K562 (cell line): ENCODE measurements at regions not wholly inside any gene's neighbourhood (a gene's known extent, or its start where the extent isn't known, plus 50 kb on each side); places are given as distances from the start of the nearest gene placed in this dataset.

Experiments
- ASH1L ChIP-seq: fragments of 450-650 bp; IDR thresholded peaks from 2 replicates; pipeline ENCODE4 v1.6.1; 2018; ENCODE audit warnings: borderline replicate concordance, mild to moderate bottlenecking, low read depth; ENCODE audit not compliant: partially characterized antibody
- BACH1 ChIP-seq: fragments of 200-800 bp; sonication (Bioruptor generic); IDR thresholded peaks from 2 replicates; pipeline ENCODE4 v1.6.1; 2016; ENCODE audit warnings: missing genetic modification characterization, missing compliant biosample characterization
- BCL6 ChIP-seq: fragments of 250-450 bp; sonication (Bioruptor Pico); IDR thresholded peaks from 2 replicates; pipeline ENCODE4 v1.4.0; 2020
- CC2D1A ChIP-seq: fragments of 450-650 bp; IDR thresholded peaks from 2 replicates; pipeline ENCODE4 v1.6.1; 2017; ENCODE audit warnings: mild to moderate bottlenecking
- FOXP1 ChIP-seq: sonication (generic); formaldehyde crosslinking; IDR thresholded peaks from 2 replicates; pipeline ENCODE4 v1.8.0; 2022; ENCODE audit warnings: mild to moderate bottlenecking, missing genetic modification reagents
- LARP7 ChIP-seq: fragments of 450-650 bp; IDR thresholded peaks from 2 replicates; pipeline ENCODE4 v1.6.1; 2016
- MYC ChIP-seq, 2 experiments: fragments of 250-450 bp in 1 of 2; sonication (Bioruptor Pico) in 1 of 2; IDR thresholded peaks; 2 replicates each; pipeline versions ENCODE4 v1.5.1 to v1.6.1; 2012 to 2021; ENCODE audit warnings: low read depth in 2 of 2, borderline replicate concordance in 1 of 2, improper control_type of control experiment in 1 of 2, low read length in 1 of 2, mild to moderate bottlenecking in 1 of 2, moderate library complexity in 1 of 2
- NR2C1 ChIP-seq, 2 experiments: fragments of 450-650 bp; IDR thresholded peaks; 2 replicates each; pipeline ENCODE4 v1.6.1; 2017; ENCODE audit warnings: mild to moderate bottlenecking in 2 of 2, antibody characterized with exemption in 1 of 2, inconsistent platforms in 1 of 2, missing compliant biosample characterization in 1 of 2, missing genetic modification characterization in 1 of 2
- PPARD ChIP-seq: fragments of 250-450 bp; sonication (Bioruptor Pico); IDR thresholded peaks from 2 replicates; pipeline ENCODE4 v1.8.0; 2022; ENCODE audit warnings: inconsistent platforms, mild to moderate bottlenecking, moderate library complexity
- RBBP5 ChIP-seq: fragments of 200-600 bp; sonication (generic); IDR thresholded peaks from 2 replicates; pipeline ENCODE4 v1.6.1; 2012; ENCODE audit warnings: borderline replicate concordance, mild to moderate bottlenecking, low read length, control low read depth, inconsistent platforms; ENCODE audit not compliant: insufficient read depth, poor library complexity, severe bottlenecking
- RBM22 ChIP-seq: fragments of 200-400 bp; formaldehyde crosslinking; IDR thresholded peaks from 2 replicates; pipeline ENCODE4 v1.6.1; 2018; ENCODE audit warnings: low read length, low read depth; ENCODE audit not compliant: poor library complexity, severe bottlenecking
- RBM25 ChIP-seq: fragments of 200-400 bp; formaldehyde crosslinking; IDR thresholded peaks from 2 replicates; pipeline ENCODE4 v1.6.1; 2018; ENCODE audit warnings: low read length, low read depth, moderate library complexity; ENCODE audit not compliant: severe bottlenecking
- TRIM24 ChIP-seq, 2 experiments: fragments of 450-650 bp; IDR thresholded peaks; 2 replicates each; pipeline ENCODE4 v1.6.1; 2016
- TSC22D4 ChIP-seq: fragments of 450-650 bp; IDR thresholded peaks from 2 replicates; pipeline ENCODE4 v1.6.1; 2016; ENCODE audit warnings: missing genetic modification characterization, missing biosample characterization, control low read depth
- ZNF140 ChIP-seq: fragments of 250-450 bp; sonication (Bioruptor Pico); IDR thresholded peaks from 2 replicates; pipeline ENCODE4 v1.8.0; 2021; ENCODE audit warnings: moderate library complexity, mild to moderate bottlenecking, inconsistent platforms
- ZNF184 ChIP-seq: sonication (generic); formaldehyde crosslinking; IDR thresholded peaks from 2 replicates; pipeline ENCODE4 v1.5.0; 2020; ENCODE audit warnings: missing genetic modification reagents
- ZNF347 ChIP-seq: fragments of 450-650 bp; formaldehyde crosslinking; IDR thresholded peaks from 2 replicates; pipeline ENCODE4 v1.4.0; 2020; ENCODE audit warnings: low read depth, mild to moderate bottlenecking, moderate library complexity
- ZNF696 ChIP-seq: fragments of 250-450 bp; sonication (Bioruptor Pico); conservative IDR thresholded peaks from 2 replicates; pipeline ENCODE4 v1.4.0; 2020; ENCODE audit warnings: mild to moderate bottlenecking, moderate library complexity
- TF ChIP-seq, protein P1 (sequence below): IDR thresholded peaks from 2 replicates; pipeline ENCODE4 v1.6.1; 2011; ENCODE audit warnings: borderline replicate concordance, low read depth, mild to moderate bottlenecking, moderate library complexity, low read length; ENCODE audit not compliant: insufficient read depth, poor library complexity, severe bottlenecking
- TF ChIP-seq, protein P2 (sequence below): sonication (generic); formaldehyde crosslinking; IDR thresholded peaks from 2 replicates; pipeline ENCODE4 v1.8.0; 2022; ENCODE audit warnings: missing genetic modification reagents, mild to moderate bottlenecking, moderate library complexity, borderline replicate concordance
- TF ChIP-seq, protein P3 (sequence below), 3 experiments: fragments of 200-800 bp in 1 of 3; fragments of 250-450 bp in 1 of 3; fragments of 450-650 bp in 1 of 3; sonication (Bioruptor Pico) in 1 of 3; sonication (Bioruptor generic) in 1 of 3; formaldehyde crosslinking in 1 of 3; IDR thresholded peaks; 2 replicates each; pipeline versions ENCODE4 v1.6.1 to v1.8.0; 2016 to 2022; ENCODE audit warnings: mild to moderate bottlenecking in 2 of 3, missing genetic modification characterization in 2 of 3, missing compliant biosample characterization in 1 of 3, moderate library complexity in 1 of 3

DNA sequence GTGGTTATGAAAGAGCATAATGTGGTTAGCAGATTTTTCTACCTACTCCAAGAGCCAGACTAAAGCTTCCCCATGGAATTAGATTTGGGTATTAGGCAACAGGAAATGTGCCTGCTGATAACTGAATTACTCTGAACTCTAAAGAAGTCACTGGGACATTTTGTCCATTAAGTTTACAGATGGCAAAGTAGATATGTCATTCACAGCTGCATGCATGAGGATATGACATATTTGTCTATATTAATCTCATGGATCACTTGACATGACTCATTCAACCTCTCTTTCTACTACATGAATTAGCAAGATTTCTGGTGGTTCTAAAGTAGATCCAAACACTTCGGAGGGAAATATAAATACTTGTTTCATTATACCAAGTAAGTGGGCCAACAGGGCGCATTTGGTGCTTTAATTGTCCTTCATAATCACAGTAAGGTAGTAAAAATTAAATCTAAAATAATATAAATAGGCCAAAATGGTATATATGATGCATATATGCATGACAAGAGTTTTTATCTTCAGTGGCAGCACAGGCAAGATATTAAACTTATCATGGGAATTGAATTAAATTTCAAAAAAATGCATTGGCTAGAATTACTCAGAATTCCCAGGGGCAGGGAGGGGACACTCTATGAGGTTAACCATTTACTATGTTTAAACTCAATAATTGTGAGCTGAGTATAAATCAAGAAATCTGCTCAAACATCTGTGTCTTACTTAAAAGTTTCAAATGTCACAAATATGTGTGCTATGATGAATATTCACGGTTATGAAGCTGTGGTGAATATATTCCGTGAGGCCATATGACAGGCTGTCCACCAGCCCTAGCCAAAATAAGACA lies 365.3 kb upstream of the KCNMB2 start (continued):
- TF ChIP-seq MYC (IDR thresholded peaks at IDR 0.05; ENCODE audit: low read depth, low read length) (no peak), MYC (CRISPR knock-in tag; IDR thresholded peaks at IDR 0.05; ENCODE audit: borderline replicate concordance, low read depth) (no peak), ZNF140 (CRISPR knock-in tag) (no peak), ZNF184 (CRISPR knock-in tag) (no peak), RBM25 (no peak), PPARD (CRISPR knock-in tag) (no peak), FOXP1 (CRISPR knock-in tag) (no peak), LARP7 (no peak), RBM22 (no peak), ZNF696 (CRISPR knock-in tag) (no peak), TSC22D4 (no peak), BACH1 (peak; percentile 79; the same call in 1 of the 2 replicates), ASH1L (no peak), RBBP5 (no peak), NR2C1 (IDR thresholded peaks at IDR 0.05) (peak; percentile 64), NR2C1 (tag; IDR thresholded peaks at IDR 0.05) (peak; percentile 83), ZNF347 (no peak), BCL6 (CRISPR knock-in tag) (no peak), TRIM24 (IDR thresholded peaks at IDR 0.05) (peak; percentile 99), CC2D1A (peak; percentile 96)
- TF ChIP-seq, protein P1, sequence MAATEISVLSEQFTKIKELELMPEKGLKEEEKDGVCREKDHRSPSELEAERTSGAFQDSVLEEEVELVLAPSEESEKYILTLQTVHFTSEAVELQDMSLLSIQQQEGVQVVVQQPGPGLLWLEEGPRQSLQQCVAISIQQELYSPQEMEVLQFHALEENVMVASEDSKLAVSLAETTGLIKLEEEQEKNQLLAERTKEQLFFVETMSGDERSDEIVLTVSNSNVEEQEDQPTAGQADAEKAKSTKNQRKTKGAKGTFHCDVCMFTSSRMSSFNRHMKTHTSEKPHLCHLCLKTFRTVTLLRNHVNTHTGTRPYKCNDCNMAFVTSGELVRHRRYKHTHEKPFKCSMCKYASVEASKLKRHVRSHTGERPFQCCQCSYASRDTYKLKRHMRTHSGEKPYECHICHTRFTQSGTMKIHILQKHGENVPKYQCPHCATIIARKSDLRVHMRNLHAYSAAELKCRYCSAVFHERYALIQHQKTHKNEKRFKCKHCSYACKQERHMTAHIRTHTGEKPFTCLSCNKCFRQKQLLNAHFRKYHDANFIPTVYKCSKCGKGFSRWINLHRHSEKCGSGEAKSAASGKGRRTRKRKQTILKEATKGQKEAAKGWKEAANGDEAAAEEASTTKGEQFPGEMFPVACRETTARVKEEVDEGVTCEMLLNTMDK: no peak
- TF ChIP-seq, protein P2, sequence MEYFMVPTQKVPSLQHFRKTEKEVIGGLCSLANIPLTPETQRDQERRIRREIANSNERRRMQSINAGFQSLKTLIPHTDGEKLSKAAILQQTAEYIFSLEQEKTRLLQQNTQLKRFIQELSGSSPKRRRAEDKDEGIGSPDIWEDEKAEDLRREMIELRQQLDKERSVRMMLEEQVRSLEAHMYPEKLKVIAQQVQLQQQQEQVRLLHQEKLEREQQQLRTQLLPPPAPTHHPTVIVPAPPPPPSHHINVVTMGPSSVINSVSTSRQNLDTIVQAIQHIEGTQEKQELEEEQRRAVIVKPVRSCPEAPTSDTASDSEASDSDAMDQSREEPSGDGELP (CRISPR knock-in tag): peak; percentile 28; the same call in 1 of the 2 replicates
- TF ChIP-seq, protein P3, sequence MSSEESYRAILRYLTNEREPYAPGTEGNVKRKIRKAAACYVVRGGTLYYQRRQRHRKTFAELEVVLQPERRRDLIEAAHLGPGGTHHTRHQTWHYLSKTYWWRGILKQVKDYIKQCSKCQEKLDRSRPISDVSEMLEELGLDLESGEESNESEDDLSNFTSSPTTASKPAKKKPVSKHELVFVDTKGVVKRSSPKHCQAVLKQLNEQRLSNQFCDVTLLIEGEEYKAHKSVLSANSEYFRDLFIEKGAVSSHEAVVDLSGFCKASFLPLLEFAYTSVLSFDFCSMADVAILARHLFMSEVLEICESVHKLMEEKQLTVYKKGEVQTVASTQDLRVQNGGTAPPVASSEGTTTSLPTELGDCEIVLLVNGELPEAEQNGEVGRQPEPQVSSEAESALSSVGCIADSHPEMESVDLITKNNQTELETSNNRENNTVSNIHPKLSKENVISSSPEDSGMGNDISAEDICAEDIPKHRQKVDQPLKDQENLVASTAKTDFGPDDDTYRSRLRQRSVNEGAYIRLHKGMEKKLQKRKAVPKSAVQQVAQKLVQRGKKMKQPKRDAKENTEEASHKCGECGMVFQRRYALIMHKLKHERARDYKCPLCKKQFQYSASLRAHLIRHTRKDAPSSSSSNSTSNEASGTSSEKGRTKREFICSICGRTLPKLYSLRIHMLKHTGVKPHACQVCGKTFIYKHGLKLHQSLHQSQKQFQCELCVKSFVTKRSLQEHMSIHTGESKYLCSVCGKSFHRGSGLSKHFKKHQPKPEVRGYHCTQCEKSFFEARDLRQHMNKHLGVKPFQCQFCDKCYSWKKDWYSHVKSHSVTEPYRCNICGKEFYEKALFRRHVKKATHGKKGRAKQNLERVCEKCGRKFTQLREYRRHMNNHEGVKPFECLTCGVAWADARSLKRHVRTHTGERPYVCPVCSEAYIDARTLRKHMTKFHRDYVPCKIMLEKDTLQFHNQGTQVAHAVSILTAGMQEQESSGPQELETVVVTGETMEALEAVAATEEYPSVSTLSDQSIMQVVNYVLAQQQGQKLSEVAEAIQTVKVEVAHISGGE (CRISPR knock-in tag; IDR thresholded peaks at IDR 0.05): peak in 1 of 3 experiments; percentile 80; a peak in 2 of 6 replicates
